H9 (cell line): ENCODE measurements at regions not wholly inside any gene's neighbourhood (a gene's known extent, or its start where the extent isn't known, plus 50 kb on each side); places are given as distances from the start of the nearest gene placed in this dataset.

Experiments used
- DNase-seq: peaks from one replicate; pipeline ENCODE4 v3.0.0-alpha.2; 2017
- H2AFZ ChIP-seq: one replicate; pipeline ENCODE4 v1.6.1; 2013; ENCODE audit warnings: mild to moderate bottlenecking, low read length, control low read depth, moderate library complexity
- H2AK5ac ChIP-seq: 2 replicates; pipeline ENCODE4 v1.6.1; 2013; ENCODE audit warnings: low read length, control low read depth, mixed read lengths; ENCODE audit not compliant: insufficient read length
- H2BK120ac ChIP-seq: one replicate; pipeline ENCODE4 v1.6.1; 2013; ENCODE audit warnings: low read depth, mild to moderate bottlenecking, low read length, control low read depth, inconsistent platforms; ENCODE audit not compliant: poor library complexity, severe bottlenecking
- H2BK12ac ChIP-seq: 2 replicates; pipeline ENCODE4 v1.6.1; 2013; ENCODE audit warnings: low read length, control low read depth, mixed read lengths, low read depth; ENCODE audit not compliant: insufficient read length
- H2BK15ac ChIP-seq: 2 replicates; pipeline ENCODE4 v1.6.1; 2013; ENCODE audit warnings: low read depth, low read length, control low read depth
- H2BK20ac ChIP-seq: one replicate; pipeline ENCODE4 v1.6.1; 2013; ENCODE audit warnings: low read depth, mild to moderate bottlenecking, low read length, control low read depth, inconsistent platforms; ENCODE audit not compliant: poor library complexity, severe bottlenecking
- H2BK5ac ChIP-seq: 2 replicates; pipeline ENCODE4 v1.6.1; 2013; ENCODE audit warnings: low read length, control low read depth, mixed read lengths; ENCODE audit not compliant: insufficient read length
- H3K14ac ChIP-seq: 2 replicates; pipeline ENCODE4 v1.6.1; 2013; ENCODE audit warnings: low read length, control low read depth; ENCODE audit not compliant: insufficient read depth
- H3K18ac ChIP-seq: 2 replicates; pipeline ENCODE4 v1.6.1; 2013; ENCODE audit warnings: low read depth, mild to moderate bottlenecking, mixed read lengths, low read length, control low read depth; ENCODE audit not compliant: insufficient read length
- H3K23ac ChIP-seq: 2 replicates; pipeline ENCODE4 v1.6.1; 2013; ENCODE audit warnings: low read length, control low read depth, mixed read lengths, low read depth; ENCODE audit not compliant: insufficient read length
- H3K23me2 ChIP-seq: 2 replicates; pipeline ENCODE4 v1.6.1; 2013; ENCODE audit warnings: low read depth, mild to moderate bottlenecking, mixed read lengths, low read length, control low read depth; ENCODE audit not compliant: insufficient read length, poor library complexity, severe bottlenecking
- H3K27ac ChIP-seq: 2 replicates; pipeline ENCODE4 v1.5.1; 2013; ENCODE audit warnings: low read length, control low read depth, mixed read lengths, low read depth; ENCODE audit not compliant: insufficient read length
- H3K27me3 ChIP-seq: 2 replicates; pipeline ENCODE4 v1.6.1; 2013; ENCODE audit warnings: low read length, control low read depth, inconsistent platforms; ENCODE audit not compliant: insufficient read depth
- H3K4ac ChIP-seq: 2 replicates; pipeline ENCODE4 v1.6.1; 2013; ENCODE audit warnings: low read depth, mild to moderate bottlenecking, control low read depth, inconsistent platforms, low read length, moderate library complexity
- H3K4me1 ChIP-seq: 2 replicates; pipeline ENCODE4 v1.6.1; 2013; ENCODE audit warnings: low read length, control low read depth, inconsistent platforms; ENCODE audit not compliant: insufficient read depth
- H3K4me2 ChIP-seq: 2 replicates; pipeline ENCODE4 v1.6.1; 2013; ENCODE audit warnings: low read length, control low read depth, mixed read lengths; ENCODE audit not compliant: insufficient read length, insufficient read depth
- H3K56ac ChIP-seq: 2 replicates; pipeline ENCODE4 v1.6.1; 2013; ENCODE audit warnings: low read depth, mild to moderate bottlenecking, mixed read lengths, low read length, control low read depth; ENCODE audit not compliant: insufficient read length
- H3K79me1 ChIP-seq: 2 replicates; pipeline ENCODE4 v1.6.1; 2013; ENCODE audit warnings: low read depth, mild to moderate bottlenecking, moderate library complexity, low read length, control low read depth, inconsistent platforms; ENCODE audit not compliant: insufficient read depth, poor library complexity, severe bottlenecking
- H3K79me2 ChIP-seq: 2 replicates; pipeline ENCODE4 v1.6.1; 2013; ENCODE audit warnings: low read length, control low read depth, inconsistent platforms; ENCODE audit not compliant: insufficient read depth
- H3K9ac ChIP-seq: 2 replicates; pipeline ENCODE4 v1.6.1; 2013; ENCODE audit warnings: low read length, control low read depth, mixed read lengths; ENCODE audit not compliant: insufficient read length; ENCODE audit errors: extremely low read depth
- H3K9me3 ChIP-seq: one replicate; pipeline ENCODE4 v1.6.1; 2013; ENCODE audit warnings: low read depth, low read length, inconsistent platforms; ENCODE audit not compliant: control insufficient read depth
- H3T11ph ChIP-seq: one replicate; pipeline ENCODE4 v1.6.1; 2013; ENCODE audit warnings: mild to moderate bottlenecking, low read length, control low read depth, inconsistent platforms
- H4K20me1 ChIP-seq: one replicate; pipeline ENCODE4 v1.6.1; 2013; ENCODE audit not compliant: control insufficient read depth, insufficient read length, insufficient read depth
- H4K5ac ChIP-seq: 2 replicates; pipeline ENCODE4 v1.6.1; 2013; ENCODE audit warnings: low read depth, mild to moderate bottlenecking, mixed read lengths, low read length, control low read depth; ENCODE audit not compliant: insufficient read length
- H4K8ac ChIP-seq: replicated peaks from 2 replicates; pipeline ENCODE4 v1.6.1; 2013; ENCODE audit warnings: low read length, control low read depth, mixed read lengths, low read depth; ENCODE audit not compliant: insufficient read length
- H4K91ac ChIP-seq: 2 replicates; pipeline ENCODE4 v1.6.1; 2013; ENCODE audit warnings: low read depth, mild to moderate bottlenecking, moderate library complexity, mixed read lengths, low read length, control low read depth; ENCODE audit not compliant: insufficient read length
- H3K27ac Mint-ChIP-seq, 3 experiments: 2 replicates in 2 of 3; 3 replicates in 1 of 3; pipeline ENCODE4 v1.8.0; 2020 to 2021; ENCODE audit warnings: mixed read lengths in 3 of 3, mild to moderate bottlenecking in 1 of 3, moderate library complexity in 1 of 3
- H3K27me3 Mint-ChIP-seq: 2 replicates; pipeline ENCODE4 v1.8.0; 2021; ENCODE audit warnings: low read depth, mild to moderate bottlenecking, moderate library complexity, mixed read lengths
- H3K36me3 Mint-ChIP-seq, 3 experiments: 2 replicates in 2 of 3; 3 replicates in 1 of 3; pipeline ENCODE4 v1.8.0; 2020 to 2021; ENCODE audit warnings: low read depth in 3 of 3, mixed read lengths in 3 of 3; ENCODE audit not compliant: insufficient read depth in 1 of 3
- H3K4me1 Mint-ChIP-seq, 2 experiments: 2 replicates each; pipeline ENCODE4 v1.8.0; 2020; ENCODE audit warnings: mixed read lengths in 2 of 2
- H3K4me3 Mint-ChIP-seq, 2 experiments: 2 replicates in 1 of 2; 3 replicates in 1 of 2; pipeline ENCODE4 v1.8.0; 2020 to 2021; ENCODE audit warnings: mild to moderate bottlenecking in 2 of 2, mixed read lengths in 2 of 2, moderate library complexity in 1 of 2
- H3K9me3 Mint-ChIP-seq, 2 experiments: 2 replicates in 1 of 2; 3 replicates in 1 of 2; pipeline ENCODE4 v1.8.0; 2020; ENCODE audit warnings: mild to moderate bottlenecking in 2 of 2, mixed read lengths in 2 of 2, moderate library complexity in 1 of 2
- WGBS: extraction: QIAGEN DNeasy Blood & Tissue Kit; methylation state at CpG from one replicate; pipeline ENCODE4 v1.1.7; 2013; ENCODE audit warnings: missing lambda C conversion rate, low lambda C conversion rate, mixed read lengths; ENCODE audit not compliant: insufficient read length; ENCODE audit errors: extremely low coverage; 5-methylcytosine and 5-hydroxymethylcytosine counted together
- TF ChIP-seq, protein P1 (sequence below): fragments of 200-600 bp; sonication (generic); conservative IDR thresholded peaks from 3 replicates; pipeline ENCODE4 v1.8.0; 2021; ENCODE audit warnings: antibody characterized with exemption, mild to moderate bottlenecking

DNA sequence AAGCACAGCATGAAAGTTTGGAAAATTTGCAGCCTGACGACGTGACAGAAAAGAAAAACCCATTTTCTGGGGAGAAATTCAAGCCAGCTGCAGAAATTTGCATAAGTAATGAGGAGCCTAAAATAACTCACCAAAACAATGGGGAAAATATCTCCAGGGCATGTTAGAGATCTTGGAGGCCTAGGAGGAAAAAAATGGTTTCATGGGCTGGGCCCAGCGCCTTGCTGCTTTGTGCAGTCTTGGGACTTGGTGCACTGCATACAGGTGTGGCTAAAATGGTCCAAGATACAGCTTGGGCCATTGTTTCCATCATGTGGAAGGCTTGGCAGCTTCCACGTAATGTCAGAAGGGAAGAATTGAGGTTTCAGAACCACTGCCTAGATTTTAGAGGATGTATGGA lies 428.5 kb upstream of the FRG2C start:
- H3T11ph ChIP-seq, result no peak overlapping the region
- H2AFZ ChIP-seq, result no peak overlapping the region
- no peaks in the 10 kb centered on the region for H3K9me3 ChIP-seq
- H3K4me1 ChIP-seq, result no peaks in the 10 kb centered on the region; the same call in 1 of the 2 replicates
- no peak overlapping the region for H2AK5ac ChIP-seq
- H3K14ac ChIP-seq, result no peak overlapping the region; the same call in 1 of the 2 replicates
- H3K23me2 ChIP-seq, result no peaks in the 10 kb centered on the region
- H3K27ac ChIP-seq, result no peak overlapping the region
- no peak overlapping the region for H4K91ac ChIP-seq
- no peaks in the 10 kb centered on the region for H3K79me2 ChIP-seq
- H3K4me2 ChIP-seq, result no peak overlapping the region
- no peak overlapping the region for H2BK5ac ChIP-seq
- Mint-ChIP-seq H3K9me3 (peaks cover 0 to 2% of the 10 kb centered on the region in 2 experiments; a peak in 2 of 5 replicates), H3K4me3 (no peak overlapping the region), H3K27me3 (no peaks in the 10 kb centered on the region), H3K36me3 (no peaks in the 10 kb centered on the region; a peak in 2 of 7 replicates), H3K4me1 (peaks cover 13 to 14% of the 10 kb centered on the region in 2 experiments), H3K27ac (no peak overlapping the region; a peak in 1 of 7 replicates)
- H4K8ac ChIP-seq, result no peak overlapping the region
- H3K4ac ChIP-seq, result no peak overlapping the region
- H2BK20ac ChIP-seq, result no peak overlapping the region
- H3K23ac ChIP-seq, result no peak overlapping the region
- H2BK120ac ChIP-seq, result no peak overlapping the region
- no peak overlapping the region for H3K56ac ChIP-seq
- H2BK15ac ChIP-seq, result no peak overlapping the region
- WGBS, result no CpG with 5 or more reads among the region's 4 CpGs
- no peaks in the 10 kb centered on the region for H3K79me1 ChIP-seq
- no peak for DNase-seq
- H4K20me1 ChIP-seq, result no peaks in the 10 kb centered on the region
- no peak overlapping the region for H4K5ac ChIP-seq
- no peak overlapping the region for H3K18ac ChIP-seq
- no peaks in the 10 kb centered on the region for H3K27me3 ChIP-seq
- H2BK12ac ChIP-seq, result no peak overlapping the region
- no peak overlapping the region for H3K9ac ChIP-seq
- TF ChIP-seq, protein P1, sequence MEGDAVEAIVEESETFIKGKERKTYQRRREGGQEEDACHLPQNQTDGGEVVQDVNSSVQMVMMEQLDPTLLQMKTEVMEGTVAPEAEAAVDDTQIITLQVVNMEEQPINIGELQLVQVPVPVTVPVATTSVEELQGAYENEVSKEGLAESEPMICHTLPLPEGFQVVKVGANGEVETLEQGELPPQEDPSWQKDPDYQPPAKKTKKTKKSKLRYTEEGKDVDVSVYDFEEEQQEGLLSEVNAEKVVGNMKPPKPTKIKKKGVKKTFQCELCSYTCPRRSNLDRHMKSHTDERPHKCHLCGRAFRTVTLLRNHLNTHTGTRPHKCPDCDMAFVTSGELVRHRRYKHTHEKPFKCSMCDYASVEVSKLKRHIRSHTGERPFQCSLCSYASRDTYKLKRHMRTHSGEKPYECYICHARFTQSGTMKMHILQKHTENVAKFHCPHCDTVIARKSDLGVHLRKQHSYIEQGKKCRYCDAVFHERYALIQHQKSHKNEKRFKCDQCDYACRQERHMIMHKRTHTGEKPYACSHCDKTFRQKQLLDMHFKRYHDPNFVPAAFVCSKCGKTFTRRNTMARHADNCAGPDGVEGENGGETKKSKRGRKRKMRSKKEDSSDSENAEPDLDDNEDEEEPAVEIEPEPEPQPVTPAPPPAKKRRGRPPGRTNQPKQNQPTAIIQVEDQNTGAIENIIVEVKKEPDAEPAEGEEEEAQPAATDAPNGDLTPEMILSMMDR, result no peak
